ENCODE measurements at regions not wholly inside any gene's neighbourhood (a gene's known extent, or its start where the extent isn't known, plus 50 kb on each side); places are given as distances from the start of the nearest gene placed in this dataset.

DNA sequence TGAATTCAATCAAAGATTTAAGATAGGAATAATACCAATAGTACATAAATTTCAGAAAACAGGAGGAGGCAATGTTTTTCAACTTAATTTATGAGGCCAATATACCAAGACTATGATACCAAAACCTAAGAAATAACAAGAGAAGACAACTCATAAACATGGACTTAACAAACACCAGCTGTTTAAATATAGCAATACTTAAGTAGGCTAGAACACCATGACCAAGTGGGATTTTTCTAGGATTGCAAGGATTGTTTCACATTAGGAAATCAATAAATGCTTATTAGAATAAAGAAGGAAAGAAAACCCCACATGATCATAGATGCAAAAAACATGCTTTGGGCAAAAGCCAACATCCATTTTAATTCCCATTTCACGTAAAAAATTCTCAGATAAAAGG, 355.1 kb downstream of the EPM2A start:
- DNase-seq (ENCODE audit: low read depth): no peak

DNA sequence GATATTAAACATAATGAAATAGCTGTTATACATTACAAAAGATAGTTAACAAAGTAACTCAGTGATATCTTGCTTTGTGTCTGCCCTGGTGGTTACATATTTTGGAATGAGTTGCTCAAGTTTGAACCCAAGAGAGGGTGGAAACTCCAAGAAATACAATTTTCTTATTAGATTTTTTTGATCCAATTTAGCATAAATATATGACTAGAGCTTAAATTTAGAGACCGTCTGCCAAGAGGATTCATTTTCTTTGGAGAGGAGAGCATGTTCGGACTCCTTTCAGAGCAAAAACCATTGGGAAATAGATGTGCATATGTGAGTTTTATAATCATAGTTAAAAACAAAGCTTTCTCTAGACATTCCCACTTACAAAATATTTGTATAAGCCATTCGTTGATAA, 353.4 kb downstream of the EPM2A start:
- DNase-seq (ENCODE audit: low read depth): no peak

DNA sequence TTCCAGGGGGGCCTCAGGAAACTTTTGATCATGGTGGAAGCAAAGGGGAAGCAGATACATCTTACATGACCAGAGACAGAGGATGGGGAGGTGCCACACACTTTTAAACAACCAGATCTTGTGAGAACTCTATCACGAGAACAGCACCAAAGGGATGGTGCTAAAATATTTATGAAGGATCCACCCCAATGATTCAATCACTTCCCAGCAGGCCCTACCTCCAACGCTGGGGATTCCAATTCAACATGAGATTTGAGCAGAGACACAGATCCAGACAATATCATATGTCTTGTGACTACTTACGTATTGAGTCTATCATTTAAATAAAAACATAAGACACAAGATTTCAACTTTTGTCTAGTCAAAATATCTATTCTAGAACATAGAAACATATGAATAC, 351.9 kb downstream of the EPM2A start:
- DNase-seq (ENCODE audit: low read depth): no peak

DNA sequence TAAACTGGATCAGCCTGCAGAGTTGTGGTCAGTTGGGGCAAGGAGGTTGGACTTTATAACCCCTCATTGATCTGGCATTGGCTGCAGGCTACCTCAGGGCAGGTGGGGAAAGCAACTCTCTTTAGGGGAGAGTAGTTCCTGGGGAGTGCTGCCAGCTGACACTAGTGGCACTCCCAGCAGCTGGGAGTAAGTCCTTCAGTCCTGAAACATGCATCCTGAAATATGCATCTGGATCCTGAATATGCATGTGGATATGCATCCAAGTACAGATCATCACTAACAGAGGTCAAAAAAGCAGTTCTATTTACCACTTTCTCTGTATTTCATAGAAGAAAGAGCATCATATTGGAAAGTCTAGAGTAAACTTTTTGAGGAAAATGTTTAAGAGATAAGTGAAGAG, 350.8 kb downstream of the EPM2A start:
- no peak for DNase-seq (ENCODE audit: low read depth)

DNA sequence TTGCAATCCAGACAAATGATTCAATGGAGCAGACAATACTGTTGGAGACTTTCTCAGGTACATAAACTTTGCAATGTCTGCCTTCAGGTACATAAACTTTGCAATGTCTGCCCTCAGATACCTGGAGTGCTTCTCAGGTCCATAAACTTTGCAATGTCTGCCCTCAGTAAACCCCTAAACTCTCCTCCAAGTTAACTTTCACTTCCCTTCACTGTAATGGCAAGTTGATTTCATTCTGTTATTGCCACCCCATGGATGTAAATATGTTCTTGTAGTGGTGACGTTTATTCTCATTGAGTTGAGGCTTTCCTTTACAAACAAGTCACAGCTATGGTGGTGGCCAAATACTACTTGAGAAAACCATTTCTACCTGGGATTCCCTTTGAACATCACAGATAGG, 338.8 kb downstream of the EPM2A start:
- DNase-seq (ENCODE audit: low read depth): no peak

DNA sequence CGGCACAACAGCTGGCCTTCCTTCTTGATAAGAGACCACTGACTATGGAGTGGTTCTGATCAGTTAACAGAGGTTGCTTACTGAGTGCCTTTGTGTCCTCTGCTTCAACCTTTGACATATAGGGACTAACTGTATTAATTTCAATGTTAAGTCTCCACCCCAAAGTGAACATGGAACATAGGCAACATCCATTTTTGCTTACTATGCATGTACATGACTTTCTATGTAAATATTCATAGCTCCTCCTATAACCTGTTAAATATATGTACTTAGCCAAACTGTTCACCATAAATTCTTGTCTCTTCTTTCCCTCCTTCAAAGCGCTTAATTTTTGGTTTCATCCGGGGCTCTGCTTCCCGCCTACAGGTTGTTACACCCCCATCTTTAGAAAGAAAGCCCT, 334.8 kb downstream of the EPM2A start:
- DNase-seq (ENCODE audit: low read depth): no peak

DNA sequence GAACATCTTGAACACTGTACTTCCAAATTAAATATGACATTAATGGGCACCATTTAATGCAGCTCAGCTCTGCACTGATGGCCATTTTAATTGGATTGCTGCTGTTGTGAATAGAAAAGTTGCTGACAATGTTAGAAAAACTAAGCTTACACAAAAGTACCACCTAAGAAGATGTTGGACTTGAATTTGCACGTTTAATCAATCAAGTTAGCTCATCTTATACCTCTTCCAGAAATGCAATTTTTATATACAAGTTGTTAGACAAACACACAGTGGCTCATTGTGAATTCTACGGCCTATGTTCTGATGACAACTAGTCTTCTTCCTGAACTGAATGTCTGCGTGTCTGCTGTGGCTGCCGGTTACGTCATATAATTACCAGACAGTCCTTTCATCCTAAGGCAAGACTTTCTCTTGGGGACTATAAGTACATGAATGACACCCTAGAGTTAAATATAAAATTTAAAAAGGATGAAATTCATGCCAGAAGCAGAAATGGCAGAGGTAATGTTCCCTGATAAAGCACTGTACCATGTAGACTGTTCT, 330.2 kb downstream of the EPM2A start:
- no peak for DNase-seq (ENCODE audit: low read depth)

DNA sequence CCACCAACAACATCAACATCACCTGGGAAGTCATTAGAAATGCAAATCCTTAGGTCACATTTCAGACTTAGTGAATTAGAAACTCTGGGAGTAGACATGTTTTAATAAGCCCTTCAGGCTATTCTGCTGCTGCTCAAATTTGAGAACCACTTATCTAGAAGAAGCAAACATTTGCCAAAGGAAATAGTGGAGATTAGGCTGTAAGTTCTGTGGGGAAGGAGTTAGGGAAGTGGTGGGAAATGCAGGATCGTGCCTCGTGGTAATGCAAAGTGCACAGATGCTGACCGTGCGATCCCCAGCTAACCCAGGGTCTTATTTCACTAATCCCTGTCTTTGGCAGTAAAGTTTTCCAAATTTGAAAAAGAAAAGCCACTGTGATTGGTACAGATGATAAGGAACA, 328.5 kb downstream of the EPM2A start:
- no peak for DNase-seq (ENCODE audit: low read depth)

DNA sequence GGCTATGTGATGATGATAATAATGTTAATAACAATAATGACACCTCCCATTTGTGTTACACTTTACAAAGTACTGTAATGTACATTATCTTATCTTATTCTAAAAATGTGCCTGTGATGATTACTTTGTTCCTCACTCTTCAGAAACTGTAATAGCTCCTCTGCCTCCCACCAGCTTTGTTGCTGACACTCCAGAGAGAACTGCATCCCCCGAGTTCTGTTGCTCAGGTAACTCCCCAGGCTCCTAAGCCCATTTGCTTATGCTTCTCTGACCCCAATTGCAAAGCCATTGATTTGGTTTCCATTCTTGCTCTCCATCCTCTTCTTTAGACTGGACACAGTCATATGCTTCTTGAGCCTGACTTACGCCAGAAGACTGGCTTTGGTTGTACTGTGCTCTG, 319.7 kb downstream of the EPM2A start:
- no peak for DNase-seq (ENCODE audit: low read depth)

DNA sequence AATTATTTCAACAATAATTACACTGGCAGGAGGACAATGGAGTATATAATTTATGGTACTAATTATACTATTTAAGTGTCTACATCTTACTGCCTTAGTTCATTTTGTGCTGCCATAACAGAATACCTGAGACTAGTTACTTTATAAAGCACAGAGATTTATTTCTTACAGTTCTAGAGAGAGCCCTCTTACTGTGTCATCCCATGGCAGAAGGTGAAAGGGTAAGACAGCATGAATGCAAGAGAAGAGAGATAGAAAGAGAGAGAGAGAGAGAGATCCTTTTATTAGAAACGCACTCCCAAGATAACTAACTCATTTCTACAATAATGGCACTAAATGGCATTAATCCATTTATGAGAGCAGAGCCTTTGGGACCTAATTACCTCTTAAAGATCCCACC, 314.7 kb downstream of the EPM2A start:
- DNase-seq (ENCODE audit: low read depth): no peak

DNA sequence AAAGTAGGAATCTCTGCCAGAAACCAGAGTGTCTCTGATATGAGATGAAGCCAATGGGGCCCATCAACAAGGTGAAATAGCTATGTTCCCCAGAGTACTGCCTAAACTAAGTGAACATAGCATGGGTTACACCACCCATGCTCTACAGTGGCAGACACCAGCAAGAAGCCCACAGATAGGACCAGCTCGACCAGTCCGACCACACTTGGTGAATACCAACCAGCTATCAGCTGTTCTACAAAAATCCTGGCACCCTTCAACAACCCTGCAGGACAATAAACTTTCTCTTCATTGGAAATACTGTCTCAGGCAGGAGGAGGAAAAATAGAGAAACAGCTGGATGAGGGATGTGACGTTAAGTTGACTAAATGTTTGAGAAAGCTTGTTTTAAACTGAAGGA, 311.4 kb downstream of the EPM2A start:
- no peak for DNase-seq (ENCODE audit: low read depth)

DNA sequence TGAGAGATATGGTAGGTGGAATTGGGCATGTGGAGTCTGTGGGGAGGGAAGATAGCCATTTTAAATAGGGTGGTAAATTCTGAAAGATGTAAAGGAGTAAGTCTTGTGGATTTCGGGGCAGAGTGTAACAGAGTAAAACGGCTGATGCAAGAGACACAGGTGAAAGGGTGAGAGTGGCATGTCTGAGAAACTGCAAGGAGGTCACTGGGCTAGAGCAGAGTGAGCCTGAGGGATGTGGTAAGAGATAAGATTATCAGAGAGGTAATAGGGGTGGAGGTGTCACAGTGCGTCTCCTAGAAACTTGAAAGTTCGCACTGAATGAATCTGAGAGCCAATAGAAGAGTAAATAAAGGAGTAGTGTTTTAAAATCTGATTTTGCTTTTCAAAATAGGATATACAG, 308.1 kb downstream of the EPM2A start:
- no peak for DNase-seq (ENCODE audit: low read depth)

DNA sequence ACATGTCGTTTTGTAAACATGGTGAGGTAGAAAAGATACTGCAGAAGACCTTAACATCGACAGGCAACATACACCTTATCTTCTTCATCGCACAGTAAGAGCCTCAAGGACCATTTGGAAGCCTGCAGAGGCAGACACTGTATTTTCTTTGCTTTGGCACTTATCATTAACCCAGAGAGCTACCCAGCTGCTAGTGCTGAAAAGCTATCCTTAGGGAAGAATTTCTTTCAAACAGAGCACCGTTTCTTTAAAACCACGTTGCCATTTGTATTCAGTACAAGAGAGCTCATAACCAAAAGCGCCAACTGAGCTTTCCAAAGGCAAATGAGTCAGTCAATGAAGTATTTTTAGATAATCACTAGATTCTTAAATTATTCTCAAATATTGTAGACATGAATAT, 306.6 kb downstream of the EPM2A start:
- DNase-seq (ENCODE audit: low read depth): no peak

DNA sequence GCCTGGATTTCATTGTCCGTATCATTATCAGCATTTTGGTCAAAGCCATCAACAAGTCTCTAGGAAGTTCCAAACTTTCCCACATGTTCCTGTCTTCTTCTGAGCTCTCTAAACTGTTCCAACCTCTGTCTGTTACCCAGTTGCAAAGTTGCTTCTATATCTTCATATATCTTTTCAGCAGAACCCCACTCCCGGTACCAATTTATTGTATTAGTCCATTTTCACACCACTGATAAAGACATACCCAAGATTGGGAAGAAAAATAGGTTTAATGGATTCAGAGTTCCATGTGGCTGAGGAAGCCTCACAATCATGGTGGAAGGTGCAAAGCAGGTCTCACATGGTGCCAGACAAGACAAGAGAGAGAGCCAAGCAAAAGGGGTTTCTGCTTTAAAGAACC, 293.2 kb downstream of the EPM2A start:
- DNase-seq (ENCODE audit: low read depth): no peak

DNA sequence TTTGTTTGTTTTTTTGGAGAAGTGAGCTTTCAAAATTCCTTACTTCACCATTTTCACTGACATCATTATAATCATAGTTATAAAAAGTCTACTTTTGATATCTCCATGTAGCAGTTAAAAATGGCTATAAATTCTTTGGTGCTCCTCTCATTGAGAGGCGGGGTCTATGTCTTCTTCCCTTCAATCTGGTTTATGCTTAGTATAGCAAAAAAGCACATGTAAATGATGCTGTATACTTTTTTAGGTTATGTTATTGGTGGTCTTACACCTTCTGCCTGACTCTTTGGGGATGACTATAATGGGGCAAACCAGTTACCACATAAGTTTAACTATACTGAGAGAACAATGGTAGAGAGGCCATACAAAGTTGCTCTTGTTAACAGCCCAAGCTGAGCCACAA, 289.6 kb downstream of the EPM2A start:
- no peak for DNase-seq (ENCODE audit: low read depth)

DNA sequence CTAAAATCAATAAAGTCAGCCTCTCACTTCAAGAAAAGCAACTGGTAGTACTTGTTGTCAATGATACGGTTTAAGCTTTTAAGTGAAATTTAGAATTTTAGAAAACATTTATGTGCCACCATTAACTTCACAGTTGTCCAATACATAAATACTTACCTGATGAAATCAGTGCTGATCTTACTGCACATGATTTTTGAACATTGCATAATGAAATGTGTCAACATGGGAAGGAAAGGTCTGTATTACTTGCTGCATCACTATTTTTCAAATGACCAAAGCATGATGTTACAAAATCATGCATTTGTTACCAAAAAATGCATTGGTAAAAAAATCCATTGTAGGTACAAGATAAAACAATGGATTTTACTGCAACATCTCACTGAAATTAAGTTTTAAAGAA, 284.3 kb downstream of the EPM2A start:
- DNase-seq (ENCODE audit: low read depth): no peak

DNA sequence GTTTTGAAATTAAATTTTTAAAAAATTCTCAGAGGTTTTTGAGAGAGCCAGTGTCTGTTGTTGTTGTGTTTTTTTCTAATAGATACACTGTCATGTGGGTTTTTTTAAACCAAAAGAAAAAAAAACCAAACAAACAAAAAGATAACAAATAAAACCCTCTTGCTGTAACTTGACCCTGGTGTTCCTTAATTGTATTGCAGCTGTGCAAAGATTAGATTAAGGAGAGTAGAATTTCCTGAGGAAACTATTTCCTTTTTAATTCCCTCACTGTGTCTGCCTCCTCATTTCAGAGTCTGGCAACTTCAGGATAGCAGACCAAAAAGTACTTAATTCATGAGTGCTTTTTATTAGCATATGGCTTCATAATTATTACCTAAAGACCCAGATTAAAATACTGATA, 281.9 kb downstream of the EPM2A start:
- no peak for DNase-seq (ENCODE audit: low read depth)

DNA sequence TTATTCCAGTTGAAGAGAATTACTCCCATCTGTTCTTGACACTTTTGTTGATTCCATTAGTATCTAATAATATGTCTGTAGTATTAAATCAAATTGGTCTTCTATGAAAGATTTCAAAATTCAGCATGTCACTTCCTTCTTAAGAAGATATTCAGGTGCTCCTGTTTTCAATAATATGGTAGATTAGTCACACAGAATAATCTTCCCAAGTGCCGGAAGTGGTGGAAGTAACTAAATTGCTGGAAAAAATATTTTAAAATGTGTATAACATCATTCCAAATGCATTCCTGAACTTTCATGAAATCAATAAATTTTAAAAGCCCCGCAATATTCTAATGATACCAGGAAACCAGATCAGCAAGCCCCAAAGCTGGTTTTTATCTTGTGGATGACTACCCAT, 281.3 kb downstream of the EPM2A start:
- DNase-seq (ENCODE audit: low read depth): no peak

DNA sequence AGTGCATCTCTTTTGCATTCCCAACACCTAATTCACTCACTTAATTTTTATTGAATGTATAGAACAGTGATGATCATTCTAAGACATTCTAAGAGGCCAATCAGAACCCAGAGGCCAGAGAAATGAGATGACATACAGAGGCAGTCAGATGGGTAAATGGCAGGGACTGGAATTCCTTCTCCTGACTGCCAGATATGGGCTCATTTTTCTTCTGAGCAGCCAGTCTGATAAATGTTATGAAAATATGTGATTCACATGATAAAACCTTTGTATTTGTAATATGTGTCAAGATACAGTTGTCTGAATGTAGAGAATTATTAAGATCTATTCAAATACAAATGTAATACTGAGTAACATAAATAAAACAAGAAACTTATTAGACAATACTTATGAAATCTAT, 277.8 kb downstream of the EPM2A start:
- no peak for DNase-seq (ENCODE audit: low read depth)

DNA sequence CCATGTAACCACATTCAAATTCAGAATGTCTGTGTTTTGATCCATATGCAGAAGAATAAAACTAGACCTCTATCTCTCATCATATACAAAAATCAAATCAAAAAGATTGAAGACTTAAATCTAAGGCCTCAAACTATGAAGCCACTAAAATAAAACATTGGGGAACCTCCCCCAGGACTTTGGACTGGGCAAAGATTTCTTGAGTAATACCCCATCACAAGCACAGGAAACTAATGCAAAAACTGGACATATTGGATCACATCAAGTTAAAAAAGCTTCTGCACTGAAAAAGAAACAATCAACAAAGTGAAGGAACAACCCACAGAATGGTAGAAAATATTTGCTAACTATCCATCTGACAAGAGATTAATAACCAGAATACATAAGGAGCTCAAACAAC, 266.8 kb downstream of the EPM2A start:
- DNase-seq (ENCODE audit: low read depth): no peak

DNA sequence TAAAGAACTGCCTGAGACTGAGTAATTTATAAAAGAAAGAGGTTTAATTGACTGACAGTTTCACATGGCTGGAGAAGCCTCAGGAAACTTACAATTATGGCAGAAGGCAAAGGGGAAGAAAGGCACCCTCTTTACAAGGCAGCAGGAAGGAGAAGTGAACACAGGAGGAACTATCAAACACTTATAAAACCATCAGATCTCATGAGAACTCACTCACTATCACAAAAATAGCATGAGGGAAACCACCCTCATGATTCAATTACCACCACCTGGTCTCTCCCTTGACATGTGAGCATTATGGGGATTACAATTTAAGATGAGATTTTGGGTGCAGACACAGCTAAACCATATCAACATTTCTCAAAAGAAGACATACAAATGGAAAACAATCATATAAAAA, 266.3 kb downstream of the EPM2A start:
- DNase-seq (ENCODE audit: low read depth): no peak

DNA sequence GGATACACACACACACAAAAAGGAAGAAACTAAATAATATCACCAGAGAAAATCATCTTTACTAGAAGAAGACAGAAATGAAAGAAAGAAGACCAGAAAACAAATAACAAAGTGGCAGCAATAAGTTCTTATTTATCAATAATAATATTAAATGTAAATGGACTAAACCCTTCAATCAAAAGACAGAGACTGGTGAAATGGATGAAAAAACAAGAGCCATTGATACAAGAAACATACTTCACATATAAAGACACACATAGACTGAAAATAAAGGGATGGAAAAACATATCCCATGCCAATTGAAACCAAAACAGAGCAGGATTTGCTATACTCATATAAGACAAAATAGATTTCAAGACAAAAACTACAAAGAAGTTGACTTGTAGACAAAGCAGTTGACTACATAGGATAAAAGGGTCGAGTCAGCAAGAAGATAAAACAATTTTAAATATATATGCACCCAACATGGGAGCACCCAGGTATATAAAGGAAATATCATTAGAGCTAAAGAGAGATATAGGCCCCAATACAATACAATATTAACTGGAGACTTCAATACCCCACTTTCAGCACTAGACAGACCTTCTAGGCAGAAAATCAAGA, 259.4 kb downstream of the EPM2A start:
- no peak for DNase-seq (ENCODE audit: low read depth)

DNA sequence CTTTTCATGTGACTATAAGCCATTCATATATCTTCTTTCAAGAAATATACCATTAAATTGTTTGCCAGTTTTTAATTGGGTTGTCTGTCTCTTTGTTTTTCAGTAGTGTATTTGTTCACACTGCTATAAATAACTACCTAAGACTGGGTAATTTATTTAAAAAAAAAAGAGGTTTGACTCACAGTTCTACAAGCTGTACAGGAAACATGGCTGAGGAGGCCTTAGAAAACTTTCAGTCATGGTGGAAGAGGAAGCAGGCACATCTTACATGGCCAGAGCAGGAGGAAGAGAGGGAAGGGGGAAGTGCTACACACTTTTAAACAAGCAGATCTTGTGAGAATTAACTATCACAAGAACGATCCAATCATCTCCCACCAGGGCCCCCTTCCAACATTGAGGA, 255.3 kb downstream of the EPM2A start:
- DNase-seq (ENCODE audit: low read depth): no peak

DNA sequence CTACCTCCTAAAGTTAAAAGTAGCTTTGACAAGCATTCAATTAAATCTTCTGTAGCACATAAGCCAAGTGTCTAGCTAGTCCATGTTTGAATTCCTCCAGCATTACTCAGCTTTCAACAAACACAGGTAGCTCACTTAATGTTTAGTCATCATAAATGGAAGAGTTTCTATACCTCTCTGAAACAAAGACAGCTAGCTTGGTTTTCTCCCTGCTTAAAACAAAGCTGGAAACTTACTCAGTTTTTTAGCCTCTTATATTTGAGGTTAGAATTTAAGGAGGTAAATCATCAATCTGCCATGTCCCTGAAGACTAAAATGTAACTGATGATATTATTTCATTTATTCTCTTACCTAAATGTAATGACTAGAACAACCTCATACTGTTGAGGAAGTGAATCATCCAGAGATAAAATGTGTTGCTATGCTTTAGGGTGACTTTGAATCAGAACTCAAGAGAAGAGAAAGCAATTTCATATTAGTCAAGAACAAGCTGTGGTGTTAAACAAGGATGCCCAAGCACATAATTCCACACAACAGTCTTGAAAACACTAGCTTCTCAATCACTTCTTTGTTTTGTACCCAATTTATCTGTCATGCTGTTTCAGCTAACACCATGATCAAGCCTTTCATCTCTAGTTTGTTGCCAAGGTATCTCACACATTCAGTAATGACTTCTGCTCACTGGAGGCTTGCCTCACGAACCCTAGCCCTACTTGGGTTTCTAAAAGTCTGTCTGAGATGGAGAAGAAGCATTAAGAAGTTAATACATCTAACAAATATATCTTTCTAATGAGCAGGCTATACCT, 251.9 kb downstream of the EPM2A start:
- DNase-seq (ENCODE audit: low read depth): no peak

Measured in T follicular helper cell (primary cell).